HG03025 (cell line): ENCODE measurements at regions not wholly inside any gene's neighbourhood (a gene's known extent, or its start where the extent isn't known, plus 50 kb on each side); places are given as distances from the start of the nearest gene placed in this dataset.
A peak's percentile ranks its signal among the peaks of the same experiment; 100 is the strongest.

Source experiments
- ATAC-seq: cut with Tn5 transposase; IDR thresholded peaks from one replicate; pipeline ENCODE4 v1.9.1; 2021; ENCODE audit warnings: mild to moderate bottlenecking, moderate library complexity; ENCODE audit not compliant: unreplicated experiment, low FRiP score

GRCh38 chr14:32254952-32255679 is 52.0 kb upstream of the RNU6-8 start:
- peak; percentile 46 for ATAC-seq

- ATAC-seq = no peak
Observed at GRCh38 chr14:32255789-32256188, 52.7 kb upstream of the RNU6-8 start.

- ATAC-seq = no peak
Observed at GRCh38 chr14:32256576-32256975, 53.5 kb upstream of the RNU6-8 start.

- no peak for ATAC-seq
Observed at GRCh38 chr14:32258336-32258993, 55.4 kb upstream of the RNU6-8 start.

GRCh38 chr14:32259368-32260013 is 56.4 kb upstream of the RNU6-8 start:
- peak; percentile 67 for ATAC-seq

- no peak for ATAC-seq
Observed at GRCh38 chr14:32263939-32264567, 61.0 kb upstream of the RNU6-8 start.

GRCh38 chr14:32265584-32265983 is 62.5 kb upstream of the RNU6-8 start:
- ATAC-seq = no peak

- no peak for ATAC-seq
Observed at GRCh38 chr14:32277998-32278397, 51.1 kb upstream of the AKAP6 start.
